ENCODE measurements at regions not wholly inside any gene's neighbourhood (a gene's known extent, or its start where the extent isn't known, plus 50 kb on each side); places are given as distances from the start of the nearest gene placed in this dataset.

DNA sequence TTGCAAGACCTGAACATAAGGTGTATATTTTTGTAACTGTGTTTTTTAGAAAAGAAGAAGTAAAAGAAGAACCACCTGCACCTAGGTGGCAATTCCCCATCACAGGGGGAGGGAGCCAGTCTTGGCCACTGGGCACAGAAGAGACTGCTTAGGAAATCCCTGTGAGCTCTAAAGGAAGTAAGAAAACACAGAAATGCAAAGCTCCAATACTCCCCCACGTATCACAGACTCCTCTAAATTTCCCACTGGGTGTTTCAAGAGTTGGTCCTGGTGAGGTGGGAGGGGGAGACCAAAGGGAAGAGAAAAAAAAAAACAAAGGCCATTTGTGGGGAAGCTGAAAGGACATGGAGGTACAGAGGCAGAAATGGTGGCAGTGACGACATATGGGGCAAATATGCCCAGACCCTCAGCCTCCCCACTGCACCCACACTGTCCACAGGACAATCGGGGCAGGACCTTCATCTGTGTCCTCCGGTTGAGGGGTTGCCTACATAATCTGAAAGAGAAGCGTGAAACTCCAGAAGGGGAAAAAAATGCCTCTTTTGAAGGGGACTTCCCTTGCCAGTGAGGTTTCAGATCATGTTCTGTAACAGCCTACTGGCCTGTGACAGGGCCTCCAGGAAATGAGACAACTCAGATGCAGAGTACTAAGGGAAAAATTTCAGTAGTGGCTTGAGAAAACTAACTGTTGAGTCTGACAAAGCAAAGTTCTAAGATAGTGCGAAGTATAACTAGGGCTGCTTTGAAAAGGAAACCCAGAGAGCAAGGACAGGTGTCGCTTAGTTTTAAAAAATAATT, 226.2 kb upstream of the MARCKS start:
- TF ChIP-seq CTCF (IDR thresholded peaks at IDR 0.05; ENCODE audit: insufficient read depth, low read depth, low read length) (no peak), EZH2 (IDR thresholded peaks at IDR 0.05; ENCODE audit: insufficient read depth, low read length) (no peak)
